GM21576 (cell line): ENCODE measurements at regions not wholly inside any gene's neighbourhood (a gene's known extent, or its start where the extent isn't known, plus 50 kb on each side); places are given as distances from the start of the nearest gene placed in this dataset.
"Not testable (repeated sequence)": the region's sequence is repeated elsewhere in the genome, so short reads cannot be mapped to it uniquely, and the experiment has no call there.

Experiments used
- ATAC-seq: cut with Tn5 transposase; IDR thresholded peaks from one replicate; pipeline ENCODE4 v1.9.1; 2021; ENCODE audit warnings: mild to moderate bottlenecking, moderate library complexity; ENCODE audit not compliant: unreplicated experiment

- ATAC-seq = no peak
Measured at GRCh38 chr5:143543358-143544255, 140.1 kb upstream of the NR3C1 start.

DNA sequence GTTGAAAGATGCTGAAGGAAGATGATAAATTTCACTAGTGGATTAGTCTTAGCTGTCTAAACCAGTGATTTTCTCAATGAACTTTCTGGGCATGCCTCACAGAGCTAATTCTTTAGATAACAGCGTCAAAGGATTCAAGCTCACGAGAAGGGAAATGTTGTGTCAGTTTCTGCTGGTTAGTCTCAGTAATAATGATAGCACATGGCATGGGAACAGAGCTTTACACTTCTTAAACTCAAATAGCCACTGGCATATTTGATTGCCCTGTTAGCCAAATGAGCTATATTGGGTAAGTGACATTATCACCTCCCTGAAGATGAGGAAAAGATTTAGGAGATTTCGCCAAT lies 139.3 kb upstream of the NR3C1 start:
- ATAC-seq = no peak

- no peak for ATAC-seq
Measured at GRCh38 chr5:143541943-143542797, 138.7 kb upstream of the NR3C1 start.

DNA sequence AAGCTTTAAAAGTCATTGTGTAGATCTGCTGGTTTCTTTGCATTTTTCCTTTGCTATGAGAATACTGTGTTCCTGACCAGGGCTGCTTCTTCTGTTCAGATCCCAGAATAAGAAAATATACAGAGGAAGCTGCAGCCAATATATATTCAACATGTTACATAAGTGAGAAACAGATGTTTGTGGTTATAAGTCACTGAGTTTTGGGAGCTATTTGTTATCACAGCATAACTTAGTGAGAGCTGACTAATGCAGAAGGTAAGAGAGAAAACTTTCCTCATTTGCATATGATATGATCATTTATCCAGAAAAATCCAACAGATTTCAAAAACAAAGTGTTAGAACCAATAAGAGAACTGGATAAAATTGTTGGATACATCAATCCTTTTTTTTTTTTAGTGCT lies 136.3 kb upstream of the NR3C1 start:
- no peak for ATAC-seq

- no peak for ATAC-seq
Measured at GRCh38 chr5:143537056-143537455, 133.6 kb upstream of the NR3C1 start.

DNA sequence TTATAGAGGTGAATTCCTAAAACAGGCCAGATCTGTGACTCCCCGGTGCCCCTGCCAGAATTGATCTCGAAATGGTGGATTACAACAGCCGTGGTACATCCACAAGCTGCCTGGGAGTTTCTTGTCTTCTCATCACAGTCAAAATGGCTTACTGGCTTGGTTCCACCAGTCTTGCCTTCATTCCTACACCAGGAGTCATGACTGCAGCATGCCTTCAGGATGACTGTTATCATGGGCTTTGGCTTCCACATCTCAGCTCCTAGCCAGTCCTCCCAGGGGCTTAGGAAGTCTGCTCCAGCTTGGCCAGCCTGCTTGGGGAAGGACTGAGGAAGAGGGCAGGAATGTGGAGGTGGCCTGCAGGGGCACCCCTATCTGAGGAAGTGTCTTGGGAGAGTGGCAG lies 132.9 kb upstream of the NR3C1 start:
- ATAC-seq = no peak

DNA sequence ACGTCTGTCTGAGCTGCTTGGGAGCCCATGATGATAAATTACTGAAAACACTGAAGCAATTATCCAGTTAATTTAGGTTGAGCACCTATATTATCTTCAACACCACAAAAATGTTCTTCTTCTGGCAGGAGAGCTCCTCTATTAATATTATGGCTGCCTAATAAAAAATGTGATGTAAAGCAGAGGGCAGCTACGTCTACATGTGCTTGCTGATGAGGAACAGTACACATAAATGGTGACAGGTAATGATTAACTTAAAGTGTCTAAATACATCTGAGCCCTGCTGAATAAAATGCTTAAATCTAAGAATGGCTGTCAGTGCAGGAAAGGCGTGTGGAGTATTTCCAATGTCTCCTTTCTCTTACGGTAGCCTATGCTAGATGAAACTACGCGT lies 131.3 kb upstream of the NR3C1 start:
- no peak for ATAC-seq

DNA sequence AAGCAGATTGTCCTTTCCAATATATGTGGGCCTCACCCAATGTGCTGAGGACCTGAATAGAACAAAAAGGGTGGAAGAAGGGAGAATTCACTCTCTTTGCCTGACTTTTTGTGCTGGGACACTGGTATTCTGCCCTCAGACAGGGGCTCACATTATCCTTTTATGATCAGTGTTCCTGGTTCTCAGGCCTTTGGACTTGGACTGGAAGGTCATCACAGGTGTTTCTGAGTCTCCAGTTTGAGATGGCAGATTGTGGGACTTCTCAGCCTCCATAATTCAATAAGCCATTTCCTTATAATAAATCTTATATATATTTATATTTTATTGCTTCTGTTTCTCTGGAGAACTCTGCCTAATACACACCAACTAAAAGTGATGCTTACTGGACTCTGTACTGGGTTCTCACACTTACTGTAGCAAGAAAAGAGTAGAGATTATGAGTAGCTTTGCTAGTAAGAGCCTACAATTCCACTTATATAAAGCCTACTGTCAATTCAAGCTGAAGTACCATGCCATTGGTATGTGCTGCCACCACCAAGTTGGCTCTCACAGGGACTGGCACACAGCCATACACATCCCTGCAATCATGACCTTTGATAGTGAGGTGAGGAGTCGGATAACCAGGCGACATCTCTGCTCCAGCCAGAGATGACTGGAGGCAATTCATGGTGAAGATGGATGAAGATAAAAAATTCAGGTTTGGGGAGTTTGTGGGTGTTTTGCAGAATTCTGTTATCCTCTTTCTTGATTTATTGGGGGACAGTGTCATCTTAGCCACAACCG lies 130.7 kb upstream of the NR3C1 start:
- no peak for ATAC-seq

DNA sequence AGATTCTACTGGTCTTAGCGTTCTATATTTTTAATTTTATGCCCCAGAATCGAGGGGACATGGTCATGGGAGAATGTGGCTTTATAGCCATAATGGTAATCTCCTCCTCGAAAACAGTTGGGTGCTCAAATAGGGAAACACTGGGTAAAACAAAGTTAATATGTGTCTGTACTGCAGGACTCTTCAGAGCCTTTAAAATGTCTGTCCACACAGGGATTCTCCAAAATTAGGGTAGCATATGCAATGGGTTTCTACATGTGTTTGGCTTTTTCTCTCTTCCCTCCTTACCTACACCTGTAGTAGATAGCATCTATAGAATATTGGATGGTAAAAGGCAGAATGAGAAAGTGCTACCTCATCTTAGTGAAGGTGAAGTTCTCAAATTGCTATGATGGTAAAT lies 130.0 kb upstream of the NR3C1 start:
- no peak for ATAC-seq

DNA sequence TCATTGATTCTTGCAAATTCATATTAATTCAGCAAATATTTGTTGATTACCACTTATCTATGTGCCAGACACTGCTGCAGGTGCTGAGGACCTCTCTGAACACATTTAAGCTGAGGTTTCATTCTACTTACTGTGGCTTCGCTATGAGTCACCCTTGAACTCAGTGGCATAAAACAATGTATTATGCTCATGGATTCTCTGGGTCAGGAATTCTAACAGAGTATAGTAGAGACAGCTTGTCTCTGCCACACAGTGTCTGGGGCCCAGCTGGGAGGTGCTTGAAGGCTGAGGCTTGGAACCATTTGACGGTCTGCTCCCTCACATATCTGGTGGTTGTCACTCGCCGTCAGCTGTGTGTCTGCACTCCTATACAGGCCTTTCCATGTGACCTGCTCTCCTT lies 124.3 kb upstream of the NR3C1 start:
- ATAC-seq = peak; percentile 60

DNA sequence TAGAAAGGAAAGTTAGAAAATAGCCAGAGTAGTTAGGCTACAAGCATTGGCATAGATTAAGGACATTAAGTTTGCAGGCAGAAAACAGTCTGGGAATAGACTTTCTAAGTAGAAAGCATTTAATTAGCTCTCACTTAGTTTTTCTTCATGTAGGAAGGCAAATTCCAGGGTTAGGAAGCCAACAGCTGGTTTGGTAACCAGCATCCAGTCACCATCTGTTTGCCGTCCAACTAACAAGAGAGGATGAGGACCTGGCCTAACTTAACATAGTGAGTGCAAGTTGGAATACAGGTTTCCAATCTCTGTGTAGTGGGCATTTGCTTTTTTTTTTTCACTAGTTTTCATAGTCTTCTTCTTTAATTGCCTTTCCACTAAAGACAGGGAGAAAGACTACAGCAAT lies 121.7 kb upstream of the NR3C1 start:
- ATAC-seq = no peak

GRCh38 chr5:143524338-143524945 lies 121.0 kb upstream of the NR3C1 start:
- no peak for ATAC-seq

- no peak for ATAC-seq
Measured at GRCh38 chr5:143521846-143522400, 118.4 kb upstream of the NR3C1 start.

GRCh38 chr5:143521141-143521540 lies 117.7 kb upstream of the NR3C1 start:
- no peak for ATAC-seq

GRCh38 chr5:143519215-143519614 lies 115.7 kb upstream of the NR3C1 start:
- not testable (repeated sequence) for ATAC-seq

DNA sequence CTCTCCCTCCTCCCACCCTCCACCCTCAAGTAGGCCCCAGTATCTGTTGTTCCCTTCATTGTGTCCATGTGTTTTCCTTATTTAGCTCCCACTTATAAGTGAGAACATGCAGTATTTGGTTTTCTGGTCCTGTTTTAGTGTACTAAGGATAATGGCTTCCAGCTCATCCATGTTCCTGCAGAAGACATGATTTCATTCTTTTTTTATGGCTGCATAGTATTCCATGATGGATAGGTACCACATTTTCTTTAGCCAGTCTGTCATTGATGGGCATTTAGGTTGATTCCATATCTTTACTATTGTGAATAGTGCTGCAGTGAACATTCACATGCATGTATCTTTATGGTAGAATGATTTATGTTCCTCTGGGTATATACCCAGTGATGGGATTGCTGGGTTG lies 114.3 kb upstream of the NR3C1 start:
- not testable (repeated sequence) for ATAC-seq

- ATAC-seq = no peak
Measured at GRCh38 chr5:143516249-143516648, 112.8 kb upstream of the NR3C1 start.

DNA sequence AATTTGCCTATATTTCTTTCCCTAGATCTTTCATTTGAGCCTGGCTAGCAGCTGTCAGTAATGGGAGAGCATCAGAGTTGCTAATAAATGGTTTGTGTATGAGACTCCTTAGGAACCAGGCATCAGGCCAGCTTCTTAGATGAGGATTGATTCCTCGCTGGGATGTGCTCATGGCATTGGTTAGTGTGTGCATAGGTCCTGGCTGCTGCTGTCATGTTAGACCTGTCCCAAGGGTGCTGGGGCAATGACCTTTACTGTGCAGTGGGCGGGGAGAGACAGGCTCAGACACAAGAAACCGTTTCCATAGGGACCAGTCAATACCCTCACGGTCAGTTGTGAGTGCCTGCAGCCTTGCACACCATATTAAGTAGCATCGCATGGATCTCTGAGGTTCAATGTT lies 112.3 kb upstream of the NR3C1 start:
- no peak for ATAC-seq

- ATAC-seq = no peak
Measured at GRCh38 chr5:143514616-143515335, 111.3 kb upstream of the NR3C1 start.

DNA sequence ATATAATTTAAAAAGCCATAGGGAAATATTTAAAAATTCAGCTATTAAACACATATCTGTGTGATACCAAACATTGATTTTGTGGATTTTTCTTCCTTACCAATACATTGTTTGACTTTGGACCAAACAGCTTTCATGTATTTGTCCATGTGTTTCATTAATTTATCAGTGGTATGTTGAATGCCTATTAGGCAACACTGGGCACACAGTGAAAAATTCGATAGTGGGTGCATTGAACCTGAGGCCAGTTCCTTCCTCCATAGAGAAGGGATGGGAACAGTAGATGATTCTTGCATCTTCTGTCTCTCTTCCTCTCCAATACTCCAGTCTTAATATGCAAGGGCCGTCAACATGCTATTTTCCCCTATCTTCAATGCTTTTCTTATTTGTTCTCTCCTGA lies 110.2 kb upstream of the NR3C1 start:
- no peak for ATAC-seq
